Breast epithelium (tissue), 3 donors: ENCODE measurements at regions not wholly inside any gene's neighbourhood (a gene's known extent, or its start where the extent isn't known, plus 50 kb on each side); places are given as distances from the start of the nearest gene placed in this dataset.

Source experiments
- CTCF ChIP-seq, 3 donors: fragments of 450-650 bp; IDR thresholded peaks; one replicate each; pipeline ENCODE4 v1.5.1; 2016 to 2017; ENCODE audit warnings: antibody characterized with exemption in 3 of 3, mild to moderate bottlenecking in 3 of 3, moderate library complexity in 3 of 3
- POLR2A ChIP-seq: fragments of 450-650 bp; IDR thresholded peaks from one replicate; pipeline ENCODE4 v1.6.1; 2016; ENCODE audit warnings: antibody characterized with exemption, mild to moderate bottlenecking, moderate library complexity

DNA sequence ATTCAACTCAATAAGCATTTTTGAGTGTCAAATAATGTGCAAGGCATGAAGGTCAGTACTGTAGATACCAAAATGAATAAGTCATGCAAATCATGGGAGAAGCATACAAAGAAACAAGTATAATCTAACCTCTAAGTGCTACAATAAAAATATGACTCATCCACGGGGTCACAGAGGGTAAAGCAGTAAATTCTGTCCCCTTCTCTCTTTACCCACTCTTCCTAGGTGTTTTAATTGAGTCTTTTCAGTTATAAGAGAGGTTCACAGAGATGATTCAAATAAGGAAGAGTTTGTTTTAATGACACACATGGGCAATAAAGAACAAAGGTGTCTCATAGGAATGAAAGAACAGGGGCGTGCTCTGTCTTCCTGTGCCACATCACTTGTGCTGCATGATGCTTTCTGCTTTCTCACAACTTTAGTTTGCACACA is 71.5 kb upstream of the DAAM1 start:
- TF ChIP-seq CTCF (IDR thresholded peaks at IDR 0.05), result no peak
- TF ChIP-seq POLR2A, result no peak
